ENCODE measurements at regions not wholly inside any gene's neighbourhood (a gene's known extent, or its start where the extent isn't known, plus 50 kb on each side); places are given as distances from the start of the nearest gene placed in this dataset.
"Not testable (repeated sequence)": the region's sequence is repeated elsewhere in the genome, so short reads cannot be mapped to it uniquely, and the experiment has no call there.

DNA sequence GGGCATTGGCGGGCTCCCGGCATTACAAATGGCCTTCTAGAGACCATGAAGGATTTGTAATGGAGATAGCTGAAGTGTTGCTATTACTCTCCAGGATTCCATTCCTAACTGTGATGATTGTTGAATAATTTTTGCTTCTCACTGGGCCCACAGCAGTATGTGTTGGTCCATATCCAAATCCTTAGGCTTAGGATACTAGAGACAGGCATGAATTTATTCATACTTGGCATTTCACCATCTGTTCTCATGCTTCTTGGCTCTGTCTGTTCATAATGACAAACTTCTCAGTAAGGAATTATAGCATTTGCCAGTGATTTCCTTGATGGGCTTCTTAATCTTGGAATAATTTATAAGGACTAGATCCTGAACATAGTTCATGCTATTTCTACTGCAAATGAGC, 832.9 kb downstream of the C12orf50 start:
- Histone ChIP-seq H3K9me2 (ENCODE audit: insufficient read depth, low read length) (no peaks in the 10 kb centered on the region), H3K9ac (ENCODE audit: low read length) (no peak overlapping the region), H3K4me2 (ENCODE audit: low read length) (no peak overlapping the region), H4K20me1 (ENCODE audit: insufficient read depth) (no peaks in the 10 kb centered on the region), H2AFZ (ENCODE audit: low read depth, low read length) (no peak overlapping the region), H3K79me2 (replicated peaks; ENCODE audit: insufficient read depth, low read length) (no peaks in the 10 kb centered on the region), H3K27ac (ENCODE audit: low read length) (no peak overlapping the region), H3F3A (ENCODE audit: insufficient read depth, low read length, poor library complexity, severe bottlenecking) (no peaks in the 10 kb centered on the region), H3K27me3 (ENCODE audit: insufficient read depth, low read depth, low read length) (no peaks in the 10 kb centered on the region), H3K36me3 (ENCODE audit: insufficient read depth, low read length) (no peaks in the 10 kb centered on the region), H3K4me3 (ENCODE audit: low read length) (no peak overlapping the region), H3K9me3 (ENCODE audit: low read length) (no peaks in the 10 kb centered on the region)
- TF ChIP-seq RAD21 (conservative IDR thresholded peaks at IDR 0.05) = no peak
- no peak for TF ChIP-seq EZH2 (IDR thresholded peaks at IDR 0.05; ENCODE audit: borderline replicate concordance, insufficient read depth, low read length, poor library complexity, severe bottlenecking)
- TF ChIP-seq MXI1 (conservative IDR thresholded peaks at IDR 0.05; ENCODE audit: poor library complexity, severe bottlenecking) = no peak
- TF ChIP-seq TAF1 (IDR thresholded peaks at IDR 0.05; ENCODE audit: low read depth) = no peak
- no peak for TF ChIP-seq SMC3 (conservative IDR thresholded peaks at IDR 0.05; ENCODE audit: poor library complexity)
- TF ChIP-seq EP300 (conservative IDR thresholded peaks at IDR 0.05; ENCODE audit: poor library complexity, severe bottlenecking) = no peak
- TF ChIP-seq, protein P1, sequence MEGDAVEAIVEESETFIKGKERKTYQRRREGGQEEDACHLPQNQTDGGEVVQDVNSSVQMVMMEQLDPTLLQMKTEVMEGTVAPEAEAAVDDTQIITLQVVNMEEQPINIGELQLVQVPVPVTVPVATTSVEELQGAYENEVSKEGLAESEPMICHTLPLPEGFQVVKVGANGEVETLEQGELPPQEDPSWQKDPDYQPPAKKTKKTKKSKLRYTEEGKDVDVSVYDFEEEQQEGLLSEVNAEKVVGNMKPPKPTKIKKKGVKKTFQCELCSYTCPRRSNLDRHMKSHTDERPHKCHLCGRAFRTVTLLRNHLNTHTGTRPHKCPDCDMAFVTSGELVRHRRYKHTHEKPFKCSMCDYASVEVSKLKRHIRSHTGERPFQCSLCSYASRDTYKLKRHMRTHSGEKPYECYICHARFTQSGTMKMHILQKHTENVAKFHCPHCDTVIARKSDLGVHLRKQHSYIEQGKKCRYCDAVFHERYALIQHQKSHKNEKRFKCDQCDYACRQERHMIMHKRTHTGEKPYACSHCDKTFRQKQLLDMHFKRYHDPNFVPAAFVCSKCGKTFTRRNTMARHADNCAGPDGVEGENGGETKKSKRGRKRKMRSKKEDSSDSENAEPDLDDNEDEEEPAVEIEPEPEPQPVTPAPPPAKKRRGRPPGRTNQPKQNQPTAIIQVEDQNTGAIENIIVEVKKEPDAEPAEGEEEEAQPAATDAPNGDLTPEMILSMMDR (IDR thresholded peaks at IDR 0.05; ENCODE audit: poor library complexity, severe bottlenecking) = no peak
- no peak for TF ChIP-seq POLR2AphosphoS5 (IDR thresholded peaks at IDR 0.05)
- TF ChIP-seq, protein P2, sequence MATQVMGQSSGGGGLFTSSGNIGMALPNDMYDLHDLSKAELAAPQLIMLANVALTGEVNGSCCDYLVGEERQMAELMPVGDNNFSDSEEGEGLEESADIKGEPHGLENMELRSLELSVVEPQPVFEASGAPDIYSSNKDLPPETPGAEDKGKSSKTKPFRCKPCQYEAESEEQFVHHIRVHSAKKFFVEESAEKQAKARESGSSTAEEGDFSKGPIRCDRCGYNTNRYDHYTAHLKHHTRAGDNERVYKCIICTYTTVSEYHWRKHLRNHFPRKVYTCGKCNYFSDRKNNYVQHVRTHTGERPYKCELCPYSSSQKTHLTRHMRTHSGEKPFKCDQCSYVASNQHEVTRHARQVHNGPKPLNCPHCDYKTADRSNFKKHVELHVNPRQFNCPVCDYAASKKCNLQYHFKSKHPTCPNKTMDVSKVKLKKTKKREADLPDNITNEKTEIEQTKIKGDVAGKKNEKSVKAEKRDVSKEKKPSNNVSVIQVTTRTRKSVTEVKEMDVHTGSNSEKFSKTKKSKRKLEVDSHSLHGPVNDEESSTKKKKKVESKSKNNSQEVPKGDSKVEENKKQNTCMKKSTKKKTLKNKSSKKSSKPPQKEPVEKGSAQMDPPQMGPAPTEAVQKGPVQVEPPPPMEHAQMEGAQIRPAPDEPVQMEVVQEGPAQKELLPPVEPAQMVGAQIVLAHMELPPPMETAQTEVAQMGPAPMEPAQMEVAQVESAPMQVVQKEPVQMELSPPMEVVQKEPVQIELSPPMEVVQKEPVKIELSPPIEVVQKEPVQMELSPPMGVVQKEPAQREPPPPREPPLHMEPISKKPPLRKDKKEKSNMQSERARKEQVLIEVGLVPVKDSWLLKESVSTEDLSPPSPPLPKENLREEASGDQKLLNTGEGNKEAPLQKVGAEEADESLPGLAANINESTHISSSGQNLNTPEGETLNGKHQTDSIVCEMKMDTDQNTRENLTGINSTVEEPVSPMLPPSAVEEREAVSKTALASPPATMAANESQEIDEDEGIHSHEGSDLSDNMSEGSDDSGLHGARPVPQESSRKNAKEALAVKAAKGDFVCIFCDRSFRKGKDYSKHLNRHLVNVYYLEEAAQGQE (IDR thresholded peaks at IDR 0.05; ENCODE audit: borderline replicate concordance) = no peak

DNA sequence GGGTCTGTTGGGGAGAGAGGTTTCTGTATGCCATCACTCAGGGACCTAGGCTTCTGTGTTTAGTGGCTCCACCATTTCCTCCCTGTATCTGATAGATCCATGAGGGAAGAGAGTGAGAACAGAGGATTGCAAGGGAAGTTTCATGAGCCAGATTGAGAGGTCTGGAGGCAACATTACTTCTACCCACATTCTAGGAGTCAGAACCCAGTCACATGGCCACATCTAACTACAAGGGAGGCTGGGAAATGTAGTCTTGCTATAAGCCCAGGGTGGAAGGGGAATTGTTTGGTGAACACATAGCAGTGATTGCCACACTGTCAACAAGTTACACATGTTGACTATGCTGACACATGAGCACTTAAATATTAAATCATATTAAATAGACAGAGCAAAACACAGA, 834.8 kb downstream of the C12orf50 start:
- H3K4me3 ChIP-seq (ENCODE audit: low read length); H2AFZ ChIP-seq (ENCODE audit: low read depth, low read length); H3K9ac ChIP-seq (ENCODE audit: low read length); H3K27ac ChIP-seq (ENCODE audit: low read length); H3K9me2 ChIP-seq (ENCODE audit: insufficient read depth, low read length); H4K20me1 ChIP-seq (ENCODE audit: insufficient read depth); H3K9me3 ChIP-seq (ENCODE audit: low read length); H3K79me2 ChIP-seq (replicated peaks; ENCODE audit: insufficient read depth, low read length); H3K36me3 ChIP-seq (ENCODE audit: insufficient read depth, low read length); H3F3A ChIP-seq (ENCODE audit: insufficient read depth, low read length, poor library complexity, severe bottlenecking); H3K27me3 ChIP-seq (ENCODE audit: insufficient read depth, low read depth, low read length); H3K4me2 ChIP-seq (ENCODE audit: low read length): not testable (repeated sequence)

DNA sequence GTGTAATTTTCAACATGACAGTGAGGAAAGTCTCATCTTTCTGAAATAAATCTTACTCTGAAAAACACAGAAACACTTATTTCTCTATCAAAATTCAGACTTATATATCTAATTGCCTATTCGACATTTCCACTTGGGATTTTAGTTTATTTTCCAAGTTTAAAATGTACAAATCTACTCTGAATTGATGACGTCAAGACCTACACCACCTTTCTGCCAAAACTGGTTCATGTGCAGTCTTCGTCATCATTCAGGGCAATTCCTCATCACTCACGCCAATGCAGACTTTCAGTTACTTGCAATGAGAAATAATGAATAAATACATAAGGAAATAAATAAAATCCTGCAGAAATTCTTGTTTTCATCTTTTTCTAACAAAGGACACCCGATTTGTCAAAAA, 843.8 kb downstream of the C12orf50 start:
- Histone ChIP-seq H3K9me2 (ENCODE audit: insufficient read depth, low read length) (no peaks in the 10 kb centered on the region), H3K79me2 (replicated peaks; ENCODE audit: insufficient read depth, low read length) (no peaks in the 10 kb centered on the region), H3K4me3 (ENCODE audit: low read length) (no peak overlapping the region), H3F3A (ENCODE audit: insufficient read depth, low read length, poor library complexity, severe bottlenecking) (no peaks in the 10 kb centered on the region), H3K9me3 (ENCODE audit: low read length) (no peaks in the 10 kb centered on the region), H3K27ac (ENCODE audit: low read length) (no peak overlapping the region), H3K9ac (ENCODE audit: low read length) (no peak overlapping the region), H3K36me3 (ENCODE audit: insufficient read depth, low read length) (no peaks in the 10 kb centered on the region), H3K27me3 (ENCODE audit: insufficient read depth, low read depth, low read length) (no peaks in the 10 kb centered on the region), H4K20me1 (ENCODE audit: insufficient read depth) (no peaks in the 10 kb centered on the region), H3K4me2 (ENCODE audit: low read length) (no peak overlapping the region), H2AFZ (ENCODE audit: low read depth, low read length) (no peak overlapping the region)
- TF ChIP-seq EP300 (conservative IDR thresholded peaks at IDR 0.05; ENCODE audit: poor library complexity, severe bottlenecking) (no peak), MXI1 (conservative IDR thresholded peaks at IDR 0.05; ENCODE audit: poor library complexity, severe bottlenecking) (no peak), TAF1 (IDR thresholded peaks at IDR 0.05; ENCODE audit: low read depth) (no peak), EZH2 (IDR thresholded peaks at IDR 0.05; ENCODE audit: borderline replicate concordance, insufficient read depth, low read length, poor library complexity, severe bottlenecking) (no peak), SMC3 (conservative IDR thresholded peaks at IDR 0.05; ENCODE audit: poor library complexity) (no peak), POLR2AphosphoS5 (IDR thresholded peaks at IDR 0.05) (no peak), RAD21 (conservative IDR thresholded peaks at IDR 0.05) (no peak)
- TF ChIP-seq, protein P2 (IDR thresholded peaks at IDR 0.05; ENCODE audit: borderline replicate concordance) = no peak
- TF ChIP-seq, protein P1 (IDR thresholded peaks at IDR 0.05; ENCODE audit: poor library complexity, severe bottlenecking) = no peak

Measured in neural cell (in vitro differentiated cells).